Mucosa of rectum (tissue), 2 donors: ENCODE measurements at regions not wholly inside any gene's neighbourhood (a gene's known extent, or its start where the extent isn't known, plus 50 kb on each side); places are given as distances from the start of the nearest gene placed in this dataset.
"Not testable (repeated sequence)": the region's sequence is repeated elsewhere in the genome, so short reads cannot be mapped to it uniquely, and the experiment has no call there.

ENCODE experiments used
- H3K27ac ChIP-seq, 2 donors: one replicate each; pipeline ENCODE4 v1.7.0; 2013; ENCODE audit warnings: inconsistent platforms in 2 of 2, low read depth in 2 of 2, low read length in 2 of 2
- H3K27me3 ChIP-seq, 2 donors: one replicate each; pipeline ENCODE4 v1.7.0; 2013; ENCODE audit warnings: low read length in 2 of 2; ENCODE audit not compliant: control insufficient read depth in 2 of 2, insufficient read depth in 2 of 2
- H3K36me3 ChIP-seq, 2 donors: one replicate each; pipeline ENCODE4 v1.7.0; 2013; ENCODE audit warnings: low read length in 2 of 2; ENCODE audit not compliant: control insufficient read depth in 2 of 2, insufficient read depth in 2 of 2
- H3K4me1 ChIP-seq, 2 donors: one replicate each; pipeline ENCODE4 v1.7.0; 2013; ENCODE audit warnings: low read length in 2 of 2, mild to moderate bottlenecking in 1 of 2; ENCODE audit not compliant: control insufficient read depth in 2 of 2, insufficient read depth in 2 of 2
- H3K4me3 ChIP-seq, 2 donors: one replicate each; pipeline ENCODE4 v1.7.0; 2013; ENCODE audit warnings: low read length in 2 of 2
- H3K9ac ChIP-seq, 2 donors: one replicate each; pipeline ENCODE4 v1.7.0; 2013; ENCODE audit warnings: low read length in 2 of 2, low read depth in 1 of 2, mild to moderate bottlenecking in 1 of 2
- H3K9me3 ChIP-seq, 2 donors: one replicate each; pipeline ENCODE4 v1.7.0; 2013; ENCODE audit warnings: low read length in 2 of 2; ENCODE audit not compliant: control insufficient read depth in 2 of 2
- donor health status: healthy.
- donor health status: Normal muscosa, but diverticular disease.

DNA sequence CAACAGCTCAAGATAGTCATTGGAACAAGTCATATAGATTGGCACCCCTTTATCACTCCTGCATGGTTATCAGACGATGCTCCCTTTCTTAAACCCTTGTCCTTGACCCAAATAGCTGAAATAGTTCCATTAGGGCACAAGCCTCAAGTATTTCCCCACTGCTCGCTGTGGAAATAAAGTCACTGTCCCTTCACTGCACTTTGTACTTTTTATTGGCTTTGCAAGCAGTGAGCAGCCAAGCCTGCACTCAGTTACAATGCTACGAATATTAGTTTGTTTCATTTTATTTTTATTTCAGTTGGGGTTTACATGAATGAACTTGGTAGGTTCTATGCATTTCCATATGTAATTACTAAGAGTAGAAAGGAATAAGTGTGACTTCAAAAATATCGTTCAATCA, 1176.4 kb downstream of the BRINP3 start:
- no peaks in the 10 kb centered on the region for H3K27me3 ChIP-seq
- H3K27ac ChIP-seq = no peak overlapping the region
- H3K4me3 ChIP-seq = no peak overlapping the region
- no peaks in the 10 kb centered on the region for H3K4me1 ChIP-seq
- no peaks in the 10 kb centered on the region for H3K36me3 ChIP-seq
- H3K9ac ChIP-seq = no peak overlapping the region
- H3K9me3 ChIP-seq = no peaks in the 10 kb centered on the region

GRCh38 chr1:189305279-189305678, 1172.4 kb downstream of the BRINP3 start:
- Histone ChIP-seq H3K4me1 (no peaks in the 10 kb centered on the region), H3K27ac (no peak overlapping the region), H3K27me3 (no peaks in the 10 kb centered on the region), H3K36me3 (no peaks in the 10 kb centered on the region), H3K4me3 (no peak overlapping the region), H3K9me3 (no peaks in the 10 kb centered on the region), H3K9ac (no peak overlapping the region)

- no peaks in the 10 kb centered on the region for H3K9me3 ChIP-seq
- no peaks in the 10 kb centered on the region for H3K4me1 ChIP-seq
- H3K27me3 ChIP-seq = no peaks in the 10 kb centered on the region
- H3K27ac ChIP-seq = no peak overlapping the region
- H3K9ac ChIP-seq = no peak overlapping the region
- H3K36me3 ChIP-seq = no peaks in the 10 kb centered on the region
- H3K4me3 ChIP-seq = no peak overlapping the region
Observed at GRCh38 chr1:189311915-189312314, 1165.7 kb downstream of the BRINP3 start.

DNA sequence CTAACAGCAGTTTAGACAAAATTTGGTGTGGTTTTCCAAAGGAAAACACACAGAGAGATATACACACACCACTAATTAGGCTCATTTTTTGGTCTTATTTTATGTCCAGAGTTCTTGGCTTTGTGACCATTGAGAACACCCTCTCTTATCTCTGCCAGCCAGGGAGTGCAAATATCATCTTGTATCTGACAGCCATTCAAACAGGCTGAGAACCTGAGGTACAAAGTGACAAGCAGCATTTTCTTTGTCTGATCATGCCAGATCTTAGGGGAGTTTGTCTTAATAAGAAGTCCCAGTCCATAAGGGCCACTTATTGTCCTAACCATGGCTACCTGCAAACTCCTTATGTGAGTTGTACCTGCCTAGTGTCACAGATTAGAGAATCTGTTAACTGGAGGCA, 1165.2 kb downstream of the BRINP3 start:
- H3K4me1 ChIP-seq = no peaks in the 10 kb centered on the region
- H3K36me3 ChIP-seq = no peaks in the 10 kb centered on the region
- H3K9me3 ChIP-seq = no peaks in the 10 kb centered on the region
- no peak overlapping the region for H3K9ac ChIP-seq
- H3K4me3 ChIP-seq = no peak overlapping the region
- H3K27me3 ChIP-seq = no peaks in the 10 kb centered on the region
- H3K27ac ChIP-seq = no peak overlapping the region

DNA sequence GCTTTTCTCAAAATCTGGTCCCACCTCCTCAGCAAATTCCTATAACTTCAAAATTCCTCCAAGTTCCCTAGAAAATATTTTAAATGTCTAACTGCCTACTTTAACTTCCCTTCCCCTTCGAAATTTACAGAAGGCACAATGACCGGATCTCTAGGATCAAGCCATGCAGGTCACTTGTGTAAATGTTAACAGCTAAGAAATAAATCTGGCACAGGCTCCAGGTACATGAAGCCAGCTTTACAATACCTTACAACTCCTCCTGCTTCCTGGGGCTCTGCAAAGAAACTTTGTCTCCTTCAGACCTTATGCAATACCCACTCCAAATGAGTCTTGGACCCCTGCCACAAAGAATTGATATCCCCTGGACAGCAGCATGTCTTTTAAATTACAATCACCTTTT, 1164.2 kb downstream of the BRINP3 start:
- H3K4me1 ChIP-seq = no peaks in the 10 kb centered on the region
- no peak overlapping the region for H3K27ac ChIP-seq
- no peak overlapping the region for H3K9ac ChIP-seq
- H3K4me3 ChIP-seq = no peak overlapping the region
- no peaks in the 10 kb centered on the region for H3K9me3 ChIP-seq
- no peaks in the 10 kb centered on the region for H3K36me3 ChIP-seq
- no peaks in the 10 kb centered on the region for H3K27me3 ChIP-seq

DNA sequence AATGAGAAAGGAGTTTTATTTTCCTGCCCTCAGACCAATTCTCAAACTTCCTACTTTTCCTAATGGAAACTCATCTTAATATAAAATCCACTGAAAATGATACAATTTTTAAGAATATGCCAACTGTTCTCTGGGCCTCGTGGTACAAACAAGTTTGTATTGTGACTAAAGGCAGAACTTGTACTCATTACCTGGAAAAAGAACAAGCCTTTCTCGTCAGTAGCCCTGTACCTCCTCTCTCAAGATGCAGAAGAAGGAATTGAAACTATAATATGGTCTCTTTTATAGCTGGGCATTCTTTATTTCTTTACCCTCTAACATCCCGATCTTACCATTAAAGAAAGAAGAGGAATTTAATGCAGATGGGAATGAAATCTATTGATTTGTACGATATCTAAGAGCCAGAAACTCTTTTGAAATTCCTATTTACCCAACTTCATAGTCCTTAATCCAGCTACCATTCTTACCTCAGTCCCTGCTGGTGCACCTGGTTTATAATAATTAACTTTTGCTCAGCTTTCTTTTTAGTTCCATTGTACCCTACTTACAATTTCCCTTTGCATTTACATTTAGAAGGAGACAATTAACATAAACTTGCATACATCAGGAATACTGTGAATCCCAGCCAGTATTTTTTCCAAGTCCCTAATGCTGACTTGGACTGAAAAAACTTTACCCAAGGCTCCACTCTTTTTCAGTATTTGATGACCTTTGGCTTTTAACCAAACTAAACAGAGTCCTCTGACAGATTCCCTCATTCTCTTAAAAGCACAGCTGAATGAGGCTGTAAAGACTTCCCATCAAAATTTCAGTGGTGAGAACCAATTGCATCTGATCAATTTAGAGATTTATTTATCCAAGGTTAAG, 1162.4 kb downstream of the BRINP3 start:
- no peaks in the 10 kb centered on the region for H3K36me3 ChIP-seq
- no peaks in the 10 kb centered on the region for H3K4me1 ChIP-seq
- no peak overlapping the region for H3K27ac ChIP-seq
- H3K9ac ChIP-seq = no peak overlapping the region
- no peak overlapping the region for H3K4me3 ChIP-seq
- no peaks in the 10 kb centered on the region for H3K9me3 ChIP-seq
- H3K27me3 ChIP-seq = no peaks in the 10 kb centered on the region

DNA sequence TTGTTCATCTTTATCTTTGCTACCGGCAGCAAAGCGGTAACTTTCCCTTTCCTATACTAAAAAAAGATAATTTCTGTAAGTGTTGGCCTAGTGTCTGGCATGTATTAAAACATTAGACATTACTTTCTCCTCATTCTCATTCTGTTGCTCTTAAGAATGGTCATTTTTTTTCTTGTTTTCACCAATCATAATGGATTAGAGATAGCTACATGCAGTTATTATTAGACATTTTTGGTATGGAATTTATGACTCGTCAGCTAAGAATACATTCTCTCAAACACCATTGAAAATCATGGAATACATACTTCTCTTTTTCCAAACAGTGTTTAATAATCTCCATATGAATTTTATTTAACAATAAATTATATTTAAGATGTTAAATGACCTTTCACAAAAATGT, 1154.6 kb downstream of the BRINP3 start:
- Histone ChIP-seq H3K4me3 (no peak overlapping the region), H3K36me3 (no peaks in the 10 kb centered on the region), H3K9me3 (no peaks in the 10 kb centered on the region), H3K4me1 (no peaks in the 10 kb centered on the region), H3K9ac (no peak overlapping the region), H3K27ac (no peak overlapping the region), H3K27me3 (no peaks in the 10 kb centered on the region)

DNA sequence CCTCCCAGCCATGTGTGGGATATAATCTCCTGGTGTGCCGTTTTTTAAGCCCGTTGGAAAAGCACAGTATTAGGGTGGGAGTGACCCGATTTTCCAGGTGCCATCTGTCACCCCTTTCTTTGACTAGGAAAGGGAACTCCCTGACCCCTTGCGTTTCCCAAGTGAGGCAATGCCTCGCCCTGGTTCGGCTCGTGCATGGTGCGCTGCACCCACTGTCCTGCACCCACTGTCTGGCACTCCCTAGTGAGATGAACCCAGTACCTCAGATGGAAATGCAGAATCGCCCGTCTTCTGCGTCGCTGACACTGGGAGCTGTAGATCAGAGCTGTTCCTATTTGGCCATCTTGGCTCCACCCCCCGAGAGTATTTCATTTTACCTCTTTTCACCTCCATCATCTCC, 1146.6 kb downstream of the BRINP3 start:
- not testable (repeated sequence) for H3K9me3 ChIP-seq, H3K36me3 ChIP-seq, H3K9ac ChIP-seq, H3K4me1 ChIP-seq, H3K27me3 ChIP-seq, H3K27ac ChIP-seq, H3K4me3 ChIP-seq

DNA sequence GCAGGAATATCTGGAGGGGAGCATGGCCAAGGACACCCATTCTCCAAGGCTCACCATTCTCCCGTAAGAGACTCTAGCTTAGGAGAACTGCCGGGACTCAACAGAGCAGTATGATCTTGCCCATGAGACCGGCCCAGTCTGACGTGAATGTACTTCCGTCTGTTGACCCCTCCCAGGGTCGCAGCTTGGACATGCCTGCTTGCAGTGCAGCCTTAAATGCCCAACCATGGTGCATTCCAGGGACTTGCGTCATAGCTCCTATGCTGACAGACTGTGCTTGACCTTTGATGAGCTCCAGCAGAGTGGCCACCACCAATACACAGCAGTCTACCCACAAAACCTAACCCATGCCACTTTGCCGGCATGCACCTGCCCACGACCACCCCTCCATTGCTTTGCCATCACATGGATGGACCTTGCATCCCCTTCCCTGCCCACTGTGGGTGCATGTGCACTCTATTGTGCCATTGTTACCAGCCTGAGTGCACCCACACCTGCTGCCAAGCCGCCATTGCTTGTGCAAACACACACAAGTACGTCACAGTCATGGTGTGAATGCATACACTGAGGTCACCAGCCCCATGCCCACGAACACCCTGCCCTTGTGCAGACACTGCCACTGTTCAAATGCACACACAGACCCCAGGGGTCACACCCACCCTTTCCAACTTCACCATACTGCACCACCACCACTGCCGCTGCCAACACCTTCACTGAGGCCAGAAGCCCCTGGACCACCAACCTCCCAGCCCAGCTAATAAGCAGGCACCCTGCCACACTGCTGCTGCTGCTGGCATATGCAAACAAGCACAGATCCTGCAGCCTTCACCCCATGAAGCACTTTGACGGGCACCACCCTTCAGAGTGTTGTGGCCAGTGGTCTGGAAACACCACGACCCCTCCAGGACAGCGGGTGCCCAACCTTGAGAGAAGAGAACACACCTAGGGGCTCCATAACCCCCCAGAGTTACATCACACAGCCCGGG, 1141.3 kb downstream of the BRINP3 start:
- no peak overlapping the region for H3K9ac ChIP-seq
- H3K36me3 ChIP-seq = no peaks in the 10 kb centered on the region
- H3K27me3 ChIP-seq = no peaks in the 10 kb centered on the region
- no peaks in the 10 kb centered on the region for H3K9me3 ChIP-seq
- no peak overlapping the region for H3K4me3 ChIP-seq
- no peaks in the 10 kb centered on the region for H3K4me1 ChIP-seq
- no peak overlapping the region for H3K27ac ChIP-seq

DNA sequence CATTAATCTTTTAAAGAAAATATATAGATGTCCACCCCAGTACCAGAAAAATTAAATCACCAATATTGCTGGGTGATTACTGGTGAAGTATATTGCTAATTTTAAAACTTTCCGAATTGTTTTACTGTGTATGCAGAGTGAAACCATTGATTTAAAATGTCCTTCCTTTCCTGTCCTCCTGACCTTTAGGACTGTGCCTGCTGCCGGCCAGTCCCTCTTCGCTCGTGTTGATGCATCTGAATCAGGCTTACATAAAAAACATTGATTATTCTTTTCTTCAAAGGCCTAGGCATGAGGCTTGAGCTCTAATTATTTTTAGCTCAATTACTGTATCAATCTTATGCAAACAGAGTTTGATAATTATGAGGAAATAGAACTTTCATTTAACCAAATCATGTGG, 1128.1 kb downstream of the BRINP3 start:
- no peaks in the 10 kb centered on the region for H3K4me1 ChIP-seq
- H3K27ac ChIP-seq = no peak overlapping the region
- H3K36me3 ChIP-seq = no peaks in the 10 kb centered on the region
- H3K9me3 ChIP-seq = no peaks in the 10 kb centered on the region
- no peak overlapping the region for H3K4me3 ChIP-seq
- H3K27me3 ChIP-seq = no peaks in the 10 kb centered on the region
- H3K9ac ChIP-seq = no peak overlapping the region
